Liver (tissue), 8 donors: ENCODE measurements at regions not wholly inside any gene's neighbourhood (a gene's known extent, or its start where the extent isn't known, plus 50 kb on each side); places are given as distances from the start of the nearest gene placed in this dataset.

Experiments used
- DNase-seq: peaks from one replicate; pipeline ENCODE4 v3.0.0-alpha.2; 2017; ENCODE audit warnings: low spot score
- H3K27ac ChIP-seq, 2 donors: one replicate each; pipeline ENCODE4 v1.7.0; 2013; ENCODE audit warnings: inconsistent platforms in 2 of 2, low read length in 2 of 2, control low read depth in 1 of 2, low read depth in 1 of 2, mild to moderate bottlenecking in 1 of 2
- H3K27me3 ChIP-seq, 4 donors: one replicate each; pipeline versions ENCODE4 v1.6.1 to v1.7.0; 2013; ENCODE audit warnings: low read length in 3 of 4, inconsistent platforms in 1 of 4, mild to moderate bottlenecking in 1 of 4, moderate library complexity in 1 of 4; ENCODE audit not compliant: control insufficient read depth in 4 of 4, insufficient read depth in 4 of 4
- H3K36me3 ChIP-seq, 4 donors: one replicate each; pipeline versions ENCODE4 v1.6.1 to v1.7.0; 2013; ENCODE audit warnings: low read length in 3 of 4, mild to moderate bottlenecking in 3 of 4, low read depth in 1 of 4, moderate library complexity in 1 of 4; ENCODE audit not compliant: control insufficient read depth in 4 of 4, insufficient read depth in 3 of 4
- H3K4me1 ChIP-seq, 4 donors: one replicate each; pipeline versions ENCODE4 v1.6.1 to v1.7.0; 2013; ENCODE audit warnings: low read length in 3 of 4, mild to moderate bottlenecking in 3 of 4, moderate library complexity in 1 of 4; ENCODE audit not compliant: control insufficient read depth in 4 of 4, insufficient read depth in 4 of 4
- H3K4me3 ChIP-seq, 3 donors: one replicate each; pipeline versions ENCODE4 v1.6.1 to v1.7.0; 2013; ENCODE audit warnings: low read length in 3 of 3, control low read depth in 1 of 3, low read depth in 1 of 3, mild to moderate bottlenecking in 1 of 3
- H3K9ac ChIP-seq, 2 donors: one replicate each; pipeline ENCODE4 v1.7.0; 2013; ENCODE audit warnings: low read length in 2 of 2, mild to moderate bottlenecking in 2 of 2, moderate library complexity in 2 of 2, control low read depth in 1 of 2, low read depth in 1 of 2
- H3K9me3 ChIP-seq, 4 donors: one replicate each; pipeline versions ENCODE4 v1.6.1 to v1.7.0; 2013; ENCODE audit warnings: low read length in 3 of 4; ENCODE audit not compliant: control insufficient read depth in 4 of 4
- EGR1 ChIP-seq, 2 donors: IDR thresholded peaks; 2 replicates each; pipeline ENCODE4 v1.6.1; 2016 to 2018; ENCODE audit warnings: antibody characterized with exemption in 2 of 2, low read depth in 2 of 2
- FOXA1 ChIP-seq: IDR thresholded peaks from 2 replicates; pipeline ENCODE4 v1.6.1; 2016; ENCODE audit warnings: antibody characterized with exemption
- FOXA2 ChIP-seq: IDR thresholded peaks from 2 replicates; pipeline ENCODE4 v1.6.1; 2016; ENCODE audit warnings: antibody characterized with exemption
- GABPA ChIP-seq, 2 donors: IDR thresholded peaks in 1 of 2; conservative IDR thresholded peaks in 1 of 2; 2 replicates each; pipeline ENCODE4 v1.6.1; 2016; ENCODE audit warnings: antibody characterized with exemption in 2 of 2, mild to moderate bottlenecking in 1 of 2, moderate library complexity in 1 of 2
- HNF4A ChIP-seq, 2 donors: conservative IDR thresholded peaks; 2 replicates each; pipeline ENCODE4 v1.6.1; 2016; ENCODE audit warnings: antibody characterized with exemption in 2 of 2, mild to moderate bottlenecking in 2 of 2
- NR2F2 ChIP-seq: IDR thresholded peaks from 2 replicates; pipeline ENCODE4 v1.6.1; 2016; ENCODE audit warnings: antibody characterized with exemption
- RAD21 ChIP-seq, 2 donors: IDR thresholded peaks; 2 replicates each; pipeline ENCODE4 v1.6.1; 2016; ENCODE audit warnings: antibody characterized with exemption in 2 of 2, mild to moderate bottlenecking in 2 of 2
- RXRA ChIP-seq, 2 donors: IDR thresholded peaks; 2 replicates each; pipeline ENCODE4 v1.6.1; 2017 to 2018; ENCODE audit warnings: antibody characterized with exemption in 2 of 2, mild to moderate bottlenecking in 1 of 2
- SP1 ChIP-seq: IDR thresholded peaks from 2 replicates; pipeline ENCODE4 v1.6.1; 2018; ENCODE audit warnings: antibody characterized with exemption, mild to moderate bottlenecking
- TAF1 ChIP-seq: conservative IDR thresholded peaks from 2 replicates; pipeline ENCODE4 v1.6.1; 2016; ENCODE audit warnings: antibody characterized with exemption, mild to moderate bottlenecking
- YY1 ChIP-seq: IDR thresholded peaks from 2 replicates; pipeline ENCODE4 v1.6.1; 2016; ENCODE audit warnings: antibody characterized with exemption, mild to moderate bottlenecking
- WGBS: extraction: QIAGEN DNeasy Blood & Tissue Kit; methylation state at CpG from one replicate; pipeline ENCODE4 v1.1.7; 2013; 5-methylcytosine and 5-hydroxymethylcytosine counted together
- TF ChIP-seq, protein P1 (sequence below): fragments of 150-350 bp; IDR thresholded peaks from 2 replicates; pipeline ENCODE4 v1.5.1; 2017; ENCODE audit warnings: improper control_type of control experiment, low read depth, low read length; ENCODE audit not compliant: missing input control
- TF ChIP-seq, protein P2 (sequence below): IDR thresholded peaks from 2 replicates; pipeline ENCODE4 v1.6.1; 2016; ENCODE audit warnings: antibody characterized with exemption
- TF ChIP-seq, protein P3 (sequence below): IDR thresholded peaks from 2 replicates; pipeline ENCODE4 v1.6.1; 2016; ENCODE audit warnings: antibody characterized with exemption, mild to moderate bottlenecking
- TF ChIP-seq, protein P4 (sequence below): IDR thresholded peaks from 2 replicates; pipeline ENCODE4 v1.6.1; 2016; ENCODE audit warnings: antibody characterized with exemption
- donor health status: healthy.
- donor health status: healthy.
- donor health status: healthy.
- donor health status: healthy.
- donor health status: healthy.

DNA sequence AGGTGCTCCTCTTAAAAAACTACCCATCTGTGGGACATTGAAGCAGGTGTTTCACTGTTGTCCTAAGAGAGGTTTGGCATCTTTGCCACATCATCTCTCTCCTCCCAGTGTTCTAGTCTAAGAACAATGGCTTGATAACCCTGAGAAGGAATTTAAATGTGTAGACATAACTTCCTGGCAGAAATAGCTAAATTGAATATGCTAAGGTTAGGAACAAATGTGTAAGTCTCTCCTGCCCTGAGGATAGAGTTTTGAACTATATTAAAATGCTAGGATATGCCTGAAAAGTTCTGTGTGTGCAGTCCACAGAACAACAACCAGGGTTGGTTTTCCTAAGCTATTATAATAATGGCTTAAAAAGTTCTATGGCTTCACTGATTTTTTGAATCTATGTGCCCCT lies 106.6 kb downstream of the LRRC70 start (continued):
- TF ChIP-seq, protein P1, sequence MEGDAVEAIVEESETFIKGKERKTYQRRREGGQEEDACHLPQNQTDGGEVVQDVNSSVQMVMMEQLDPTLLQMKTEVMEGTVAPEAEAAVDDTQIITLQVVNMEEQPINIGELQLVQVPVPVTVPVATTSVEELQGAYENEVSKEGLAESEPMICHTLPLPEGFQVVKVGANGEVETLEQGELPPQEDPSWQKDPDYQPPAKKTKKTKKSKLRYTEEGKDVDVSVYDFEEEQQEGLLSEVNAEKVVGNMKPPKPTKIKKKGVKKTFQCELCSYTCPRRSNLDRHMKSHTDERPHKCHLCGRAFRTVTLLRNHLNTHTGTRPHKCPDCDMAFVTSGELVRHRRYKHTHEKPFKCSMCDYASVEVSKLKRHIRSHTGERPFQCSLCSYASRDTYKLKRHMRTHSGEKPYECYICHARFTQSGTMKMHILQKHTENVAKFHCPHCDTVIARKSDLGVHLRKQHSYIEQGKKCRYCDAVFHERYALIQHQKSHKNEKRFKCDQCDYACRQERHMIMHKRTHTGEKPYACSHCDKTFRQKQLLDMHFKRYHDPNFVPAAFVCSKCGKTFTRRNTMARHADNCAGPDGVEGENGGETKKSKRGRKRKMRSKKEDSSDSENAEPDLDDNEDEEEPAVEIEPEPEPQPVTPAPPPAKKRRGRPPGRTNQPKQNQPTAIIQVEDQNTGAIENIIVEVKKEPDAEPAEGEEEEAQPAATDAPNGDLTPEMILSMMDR = no peak
- TF ChIP-seq, protein P2, sequence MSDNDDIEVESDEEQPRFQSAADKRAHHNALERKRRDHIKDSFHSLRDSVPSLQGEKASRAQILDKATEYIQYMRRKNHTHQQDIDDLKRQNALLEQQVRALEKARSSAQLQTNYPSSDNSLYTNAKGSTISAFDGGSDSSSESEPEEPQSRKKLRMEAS = no peak
- TF ChIP-seq FOXA1 (no peak), TAF1 (no peak)

DNA sequence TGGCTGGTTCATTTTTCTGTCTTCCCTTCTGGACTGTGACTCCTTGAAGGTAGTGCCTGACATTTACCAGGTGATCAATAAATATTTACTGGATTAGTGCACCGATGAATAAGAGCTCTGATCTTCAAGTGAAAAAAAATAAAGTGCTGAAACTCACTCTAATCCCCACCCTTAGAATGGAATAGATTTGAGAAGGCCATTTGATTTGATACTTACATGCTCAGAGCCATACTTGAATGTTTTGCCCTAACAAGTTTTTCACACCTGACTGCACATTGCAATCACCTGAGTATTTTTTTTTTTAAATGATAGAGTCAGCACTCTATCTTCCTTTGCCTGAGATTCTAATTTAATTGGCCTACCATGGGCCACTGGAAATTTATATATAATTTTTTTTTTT lies 105.7 kb downstream of the LRRC70 start:
- H3K4me1 ChIP-seq = no peaks in the 10 kb centered on the region
- H3K27me3 ChIP-seq = no peaks in the 10 kb centered on the region
- H3K27ac ChIP-seq = no peak overlapping the region
- peaks cover 0 to 3% (median 0%) of the 10 kb centered on the region in 4 donors for H3K9me3 ChIP-seq
- no peak for DNase-seq
- no peak for TF ChIP-seq RAD21 (IDR thresholded peaks at IDR 0.05)
- TF ChIP-seq GABPA (IDR thresholded peaks at IDR 0.05 in 1 of 2, conservative IDR thresholded peaks at IDR 0.05 in 1 of 2) = no peak
- TF ChIP-seq, protein P3, sequence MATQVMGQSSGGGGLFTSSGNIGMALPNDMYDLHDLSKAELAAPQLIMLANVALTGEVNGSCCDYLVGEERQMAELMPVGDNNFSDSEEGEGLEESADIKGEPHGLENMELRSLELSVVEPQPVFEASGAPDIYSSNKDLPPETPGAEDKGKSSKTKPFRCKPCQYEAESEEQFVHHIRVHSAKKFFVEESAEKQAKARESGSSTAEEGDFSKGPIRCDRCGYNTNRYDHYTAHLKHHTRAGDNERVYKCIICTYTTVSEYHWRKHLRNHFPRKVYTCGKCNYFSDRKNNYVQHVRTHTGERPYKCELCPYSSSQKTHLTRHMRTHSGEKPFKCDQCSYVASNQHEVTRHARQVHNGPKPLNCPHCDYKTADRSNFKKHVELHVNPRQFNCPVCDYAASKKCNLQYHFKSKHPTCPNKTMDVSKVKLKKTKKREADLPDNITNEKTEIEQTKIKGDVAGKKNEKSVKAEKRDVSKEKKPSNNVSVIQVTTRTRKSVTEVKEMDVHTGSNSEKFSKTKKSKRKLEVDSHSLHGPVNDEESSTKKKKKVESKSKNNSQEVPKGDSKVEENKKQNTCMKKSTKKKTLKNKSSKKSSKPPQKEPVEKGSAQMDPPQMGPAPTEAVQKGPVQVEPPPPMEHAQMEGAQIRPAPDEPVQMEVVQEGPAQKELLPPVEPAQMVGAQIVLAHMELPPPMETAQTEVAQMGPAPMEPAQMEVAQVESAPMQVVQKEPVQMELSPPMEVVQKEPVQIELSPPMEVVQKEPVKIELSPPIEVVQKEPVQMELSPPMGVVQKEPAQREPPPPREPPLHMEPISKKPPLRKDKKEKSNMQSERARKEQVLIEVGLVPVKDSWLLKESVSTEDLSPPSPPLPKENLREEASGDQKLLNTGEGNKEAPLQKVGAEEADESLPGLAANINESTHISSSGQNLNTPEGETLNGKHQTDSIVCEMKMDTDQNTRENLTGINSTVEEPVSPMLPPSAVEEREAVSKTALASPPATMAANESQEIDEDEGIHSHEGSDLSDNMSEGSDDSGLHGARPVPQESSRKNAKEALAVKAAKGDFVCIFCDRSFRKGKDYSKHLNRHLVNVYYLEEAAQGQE = no peak
- TF ChIP-seq FOXA2 = no peak
- TF ChIP-seq HNF4A (conservative IDR thresholded peaks at IDR 0.05) = no peak
- TF ChIP-seq NR2F2 = no peak
- no peak for TF ChIP-seq YY1
- TF ChIP-seq, protein P2 = no peak
- TF ChIP-seq, protein P4, sequence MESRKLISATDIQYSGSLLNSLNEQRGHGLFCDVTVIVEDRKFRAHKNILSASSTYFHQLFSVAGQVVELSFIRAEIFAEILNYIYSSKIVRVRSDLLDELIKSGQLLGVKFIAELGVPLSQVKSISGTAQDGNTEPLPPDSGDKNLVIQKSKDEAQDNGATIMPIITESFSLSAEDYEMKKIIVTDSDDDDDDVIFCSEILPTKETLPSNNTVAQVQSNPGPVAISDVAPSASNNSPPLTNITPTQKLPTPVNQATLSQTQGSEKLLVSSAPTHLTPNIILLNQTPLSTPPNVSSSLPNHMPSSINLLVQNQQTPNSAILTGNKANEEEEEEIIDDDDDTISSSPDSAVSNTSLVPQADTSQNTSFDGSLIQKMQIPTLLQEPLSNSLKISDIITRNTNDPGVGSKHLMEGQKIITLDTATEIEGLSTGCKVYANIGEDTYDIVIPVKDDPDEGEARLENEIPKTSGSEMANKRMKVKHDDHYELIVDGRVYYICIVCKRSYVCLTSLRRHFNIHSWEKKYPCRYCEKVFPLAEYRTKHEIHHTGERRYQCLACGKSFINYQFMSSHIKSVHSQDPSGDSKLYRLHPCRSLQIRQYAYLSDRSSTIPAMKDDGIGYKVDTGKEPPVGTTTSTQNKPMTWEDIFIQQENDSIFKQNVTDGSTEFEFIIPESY = no peak
- TF ChIP-seq EGR1 (IDR thresholded peaks at IDR 0.05; ENCODE audit: low read depth in 2 of 2) = no peak
- TF ChIP-seq RXRA (IDR thresholded peaks at IDR 0.05) = no peak
- no peak for TF ChIP-seq SP1
- WGBS = 86% methylated on average over 1 of the region's 1 CpG
- no peak overlapping the region for H3K4me3 ChIP-seq
- no peak overlapping the region for H3K9ac ChIP-seq
- H3K36me3 ChIP-seq = no peaks in the 10 kb centered on the region
